ENCODE measurements at regions not wholly inside any gene's neighbourhood (a gene's known extent, or its start where the extent isn't known, plus 50 kb on each side); places are given as distances from the start of the nearest gene placed in this dataset.

DNA sequence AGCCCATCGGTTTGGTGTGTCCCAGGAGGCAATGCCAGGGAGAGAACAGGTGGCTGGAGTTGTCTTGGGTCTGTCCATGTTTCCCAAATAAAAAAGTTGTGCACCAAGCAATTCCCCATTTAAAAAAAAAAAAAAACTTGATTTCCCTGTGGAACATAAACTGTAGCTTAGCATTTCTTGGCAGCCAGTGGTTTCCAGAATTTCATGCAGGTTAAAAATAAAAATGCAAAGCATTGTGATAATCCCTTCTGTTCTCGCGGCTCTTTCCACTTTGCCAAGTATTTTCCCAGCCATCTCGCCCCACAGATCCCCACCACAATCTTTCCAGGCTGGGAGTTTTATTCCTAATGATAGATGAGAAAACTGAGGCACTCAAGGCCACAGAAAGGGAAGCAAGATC, 51.4 kb upstream of the MSX1 start:
- no peak for DNase-seq
- no peaks in the 10 kb centered on the region for H3K36me3 ChIP-seq
- H3K4me1 ChIP-seq, result no peaks in the 10 kb centered on the region
- peaks cover 0 to 22% (median 12%) of the 10 kb centered on the region in 3 donors for H3K9me3 ChIP-seq
- no peak overlapping the region for H3K4me3 ChIP-seq
- no peak for TF ChIP-seq CTCF (IDR thresholded peaks at IDR 0.05)
- peaks cover 0 to 2% of the 10 kb centered on the region in 2 donors for H3K27me3 ChIP-seq
- intact Hi-C loops (cut with DNase I; ENCODE audit: low total_unique reads), result no loop called here
- H3K27ac ChIP-seq, result no peak overlapping the region

- no peak for DNase-seq
- peaks cover 0 to 22% (median 12%) of the 10 kb centered on the region in 3 donors for H3K9me3 ChIP-seq
- intact Hi-C loops (cut with DNase I; ENCODE audit: low total_unique reads), result no loop called here
- no peak overlapping the region for H3K4me3 ChIP-seq
- H3K4me1 ChIP-seq, result no peaks in the 10 kb centered on the region
- no peak overlapping the region for H3K27ac ChIP-seq
- no peaks in the 10 kb centered on the region for H3K36me3 ChIP-seq
- peaks cover 0 to under 1% of the 10 kb centered on the region in 2 donors for H3K27me3 ChIP-seq
- TF ChIP-seq CTCF (IDR thresholded peaks at IDR 0.05), result no peak
Observed at GRCh38 chr4:4805887-4806286, 53.6 kb upstream of the MSX1 start.

DNA sequence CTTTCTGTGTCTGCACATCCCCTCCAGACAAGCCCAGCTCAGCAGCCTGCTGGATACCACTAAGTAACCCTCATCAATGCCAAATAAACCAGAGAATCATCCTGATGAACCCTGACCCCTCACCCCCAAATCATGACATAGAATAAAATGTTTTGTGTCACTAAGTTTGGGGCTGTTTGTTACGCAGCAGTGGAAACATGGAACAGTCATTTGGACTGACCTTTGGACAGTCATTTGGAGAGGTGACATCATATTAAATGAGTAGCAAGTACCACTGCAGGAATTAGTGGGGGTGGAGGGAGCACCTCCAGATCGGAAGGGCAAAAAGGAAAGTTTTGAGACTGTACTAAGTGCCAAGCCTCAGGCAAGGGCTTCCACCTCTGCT, 55.6 kb upstream of the MSX1 start:
- no peak for TF ChIP-seq CTCF (IDR thresholded peaks at IDR 0.05)
- H3K4me1 ChIP-seq, result no peaks in the 10 kb centered on the region
- no peaks in the 10 kb centered on the region for H3K36me3 ChIP-seq
- no peak overlapping the region for H3K4me3 ChIP-seq
- intact Hi-C loops (cut with DNase I; ENCODE audit: low total_unique reads), result no loop called here
- DNase-seq, result no peak
- H3K27me3 ChIP-seq, result no peaks in the 10 kb centered on the region
- peaks cover 0 to 16% (median 4%) of the 10 kb centered on the region in 3 donors for H3K9me3 ChIP-seq
- no peak overlapping the region for H3K27ac ChIP-seq

DNA sequence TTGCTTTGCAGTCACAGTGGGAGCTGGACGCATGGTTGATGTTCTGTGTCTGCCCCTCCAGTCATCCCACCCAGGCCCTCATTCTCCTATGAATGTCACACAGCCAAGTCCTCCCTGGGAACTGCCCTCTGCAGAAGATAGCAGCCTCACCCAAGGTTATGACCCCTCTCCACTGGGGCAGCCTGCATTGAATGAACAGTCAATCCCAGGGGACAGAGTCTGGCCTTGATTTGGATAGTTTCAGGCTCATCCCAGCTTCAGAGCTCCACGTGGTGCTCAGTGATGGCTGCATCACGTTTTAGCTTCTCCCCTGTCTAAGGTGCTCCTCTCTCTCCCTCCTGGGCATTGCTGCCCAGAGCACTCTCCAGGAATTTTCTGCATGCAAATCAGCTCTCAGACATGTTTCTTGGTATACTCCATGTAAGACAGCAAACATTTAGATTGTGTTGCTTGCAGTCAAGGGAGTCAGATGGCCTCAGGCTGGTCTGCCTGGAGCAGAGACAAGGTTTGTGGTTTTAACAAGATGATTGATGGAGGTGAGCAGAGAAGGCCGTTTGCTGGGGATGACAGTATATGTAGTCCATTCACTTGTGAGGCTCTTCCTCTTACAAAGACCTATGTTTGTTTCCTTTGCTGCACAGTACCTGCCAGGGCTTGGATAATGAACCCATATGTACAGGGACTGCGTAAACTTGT, 56.1 kb upstream of the MSX1 start:
- Histone ChIP-seq H3K36me3 (no peaks in the 10 kb centered on the region), H3K9me3 (peaks cover 0 to 13% (median 0%) of the 10 kb centered on the region in 3 donors), H3K27ac (no peak overlapping the region), H3K4me3 (no peak overlapping the region), H3K4me1 (no peaks in the 10 kb centered on the region), H3K27me3 (no peaks in the 10 kb centered on the region)
- TF ChIP-seq CTCF (IDR thresholded peaks at IDR 0.05), result no peak
- intact Hi-C loops (cut with DNase I; ENCODE audit: low total_unique reads), result no loop called here
- no peak for DNase-seq

- H3K4me1 ChIP-seq, result no peaks in the 10 kb centered on the region
- no peak for DNase-seq
- peaks cover 0 to 8% (median 0%) of the 10 kb centered on the region in 3 donors for H3K9me3 ChIP-seq
- H3K27ac ChIP-seq, result no peak overlapping the region
- H3K27me3 ChIP-seq, result no peaks in the 10 kb centered on the region
- H3K4me3 ChIP-seq, result no peak overlapping the region
- no peak for TF ChIP-seq CTCF (IDR thresholded peaks at IDR 0.05)
- H3K36me3 ChIP-seq, result no peaks in the 10 kb centered on the region
- intact Hi-C loops (cut with DNase I; ENCODE audit: low total_unique reads), result no loop called here
Observed at GRCh38 chr4:4800646-4801408, 58.6 kb upstream of the MSX1 start.
